ENCODE measurements at regions not wholly inside any gene's neighbourhood (a gene's known extent, or its start where the extent isn't known, plus 50 kb on each side); places are given as distances from the start of the nearest gene placed in this dataset.
A peak's percentile ranks its signal among the peaks of the same experiment; 100 is the strongest.

GRCh38 chr6:137320271-137320670 lies 101.1 kb upstream of the IFNGR1 start:
- TF ChIP-seq POLR2A (IDR thresholded peaks at IDR 0.05), result no peak
- no peak for TF ChIP-seq CTCF (IDR thresholded peaks at IDR 0.05)
- Histone ChIP-seq H3K27me3 (no peaks in the 10 kb centered on the region), H3K27ac (no peak overlapping the region), H3K4me3 (no peak overlapping the region), H3K36me3 (no peaks in the 10 kb centered on the region), H3K9me3 (no peaks in the 10 kb centered on the region), H3K4me1 (no peaks in the 10 kb centered on the region)
- 83 to 95% (median 89%) methylated on average over 9 of the region's 9 CpGs for WGBS, 4 donors
- no peak for ATAC-seq
- DNase-seq, result no peak
- intact Hi-C loops (cut with DNase I), result no loop called here

GRCh38 chr6:137316626-137317025 lies 97.4 kb upstream of the IFNGR1 start:
- TF ChIP-seq POLR2A (IDR thresholded peaks at IDR 0.05) (no peak), CTCF (IDR thresholded peaks at IDR 0.05) (no peak)
- no peaks in the 10 kb centered on the region for H3K36me3 ChIP-seq
- H3K4me1 ChIP-seq, result peaks cover 0 to 16% (median 1%) of the 10 kb centered on the region in 12 donors
- H3K9me3 ChIP-seq, result no peaks in the 10 kb centered on the region
- H3K4me3 ChIP-seq, result no peak overlapping the region
- no peak overlapping the region for H3K27ac ChIP-seq
- H3K27me3 ChIP-seq, result no peaks in the 10 kb centered on the region
- no peak for DNase-seq
- intact Hi-C loops (cut with DNase I), result loop anchor here in 5 of 10 donors (2.0 to 10.0 kb wide), 5 partner anchors 34 to 224 kb away; partner anchors contain the start of gene IFNGR1 (in 2 of the 5)
- ATAC-seq, result no peak

GRCh38 chr6:137315081-137315480 lies 95.9 kb upstream of the IFNGR1 start:
- DNase-seq, result no peak
- intact Hi-C loops (cut with DNase I), result loop anchor here in 8 of 10 donors (2.0 to 10.0 kb wide), 7 partner anchors 33 to 223 kb away; partner anchors contain the start of gene IFNGR1 (in 2 of the 8)
- Histone ChIP-seq H3K4me3 (no peak overlapping the region), H3K27me3 (no peaks in the 10 kb centered on the region), H3K4me1 (peaks cover 0 to 16% (median 2%) of the 10 kb centered on the region in 12 donors), H3K27ac (no peak overlapping the region), H3K36me3 (no peaks in the 10 kb centered on the region), H3K9me3 (no peaks in the 10 kb centered on the region)
- TF ChIP-seq POLR2A (IDR thresholded peaks at IDR 0.05), result no peak
- TF ChIP-seq CTCF (IDR thresholded peaks at IDR 0.05), result no peak
- WGBS, 4 donors, result 43 to 57% (median 55%) methylated on average over 5 of the region's 5 CpGs
- no peak for ATAC-seq

- H3K27me3 ChIP-seq, result no peaks in the 10 kb centered on the region
- no peaks in the 10 kb centered on the region for H3K9me3 ChIP-seq
- intact Hi-C loops (cut with DNase I), result loop anchor here (1.0 to 10.0 kb wide), 9 partner anchors 41 to 220 kb away; partner anchors contain the start of gene IFNGR1 (in 2 of the 10)
- H3K4me3 ChIP-seq, result peak overlapping the region in 7 of 12 donors; percentile 6 to 40 (median 23)
- H3K27ac ChIP-seq, result no peak overlapping the region
- ATAC-seq (peak; percentile 67 to 96 (median 90)), DNase-seq (peak; percentile 68 to 84 (median 76))
- WGBS, 4 donors, result 4 to 12% (median 7%) methylated on average over 11 of the region's 11 CpGs
- peaks cover 0 to 23% (median 10%) of the 10 kb centered on the region in 12 donors for H3K4me1 ChIP-seq
- H3K36me3 ChIP-seq, result no peaks in the 10 kb centered on the region
- TF ChIP-seq CTCF (IDR thresholded peaks at IDR 0.05) (peak; percentile 64 to 86 (median 78)), POLR2A (IDR thresholded peaks at IDR 0.05) (no peak)
Observed at GRCh38 chr6:137313928-137314855, 95.0 kb upstream of the IFNGR1 start.
